Pons (tissue), 1 donor: ENCODE measurements at regions not wholly inside any gene's neighbourhood (a gene's known extent, or its start where the extent isn't known, plus 50 kb on each side); places are given as distances from the start of the nearest gene placed in this dataset.

Experiments
- DNase-seq: peaks from one replicate; pipeline ENCODE4 v3.0.0-alpha.2; 2016; ENCODE audit warnings: low spot score

- DNase-seq = no peak
These were observed 1348.6 kb upstream of the ACVR2A start for GRCh38 chr2:146496248-146496647.

GRCh38 chr2:146489386-146489785, 1355.4 kb upstream of the ACVR2A start:
- DNase-seq = no peak

- no peak for DNase-seq
These were observed 1363.2 kb upstream of the ACVR2A start for GRCh38 chr2:146481629-146482028.

- DNase-seq = no peak
These were observed 1367.4 kb upstream of the ACVR2A start for GRCh38 chr2:146477383-146477782.

GRCh38 chr2:146468578-146468977, 1376.3 kb upstream of the ACVR2A start:
- no peak for DNase-seq

- DNase-seq = no peak
These were observed 1377.4 kb upstream of the ACVR2A start for GRCh38 chr2:146467425-146467824.

- no peak for DNase-seq
These were observed 1379.4 kb upstream of the ACVR2A start for GRCh38 chr2:146465460-146465859.

GRCh38 chr2:146461068-146461467, 1383.8 kb upstream of the ACVR2A start:
- DNase-seq = no peak

- no peak for DNase-seq
These were observed 1386.2 kb upstream of the ACVR2A start for GRCh38 chr2:146458585-146458984.

- no peak for DNase-seq
These were observed 1387.6 kb upstream of the ACVR2A start for GRCh38 chr2:146457221-146457620.

- no peak for DNase-seq
These were observed 1389.5 kb upstream of the ACVR2A start for GRCh38 chr2:146455325-146455724.

GRCh38 chr2:146451972-146452371, 1392.9 kb upstream of the ACVR2A start:
- no peak for DNase-seq

GRCh38 chr2:146450131-146450530, 1394.7 kb upstream of the ACVR2A start:
- DNase-seq = no peak

GRCh38 chr2:146444987-146445386, 1399.8 kb upstream of the ACVR2A start:
- DNase-seq = no peak

GRCh38 chr2:146444085-146444484, 1400.7 kb upstream of the ACVR2A start:
- no peak for DNase-seq

GRCh38 chr2:146438246-146438645, 1406.6 kb upstream of the ACVR2A start:
- DNase-seq = no peak

- no peak for DNase-seq
These were observed 1407.1 kb upstream of the ACVR2A start for GRCh38 chr2:146437712-146438111.

- DNase-seq = no peak
These were observed 1411.5 kb upstream of the ACVR2A start for GRCh38 chr2:146433116-146433875.

- DNase-seq = no peak
These were observed 1415.5 kb upstream of the ACVR2A start for GRCh38 chr2:146429366-146429765.

- no peak for DNase-seq
These were observed 1426.9 kb upstream of the ACVR2A start for GRCh38 chr2:146417942-146418341.

GRCh38 chr2:146415291-146415690, 1429.5 kb upstream of the ACVR2A start:
- DNase-seq = no peak

GRCh38 chr2:146414456-146414855, 1430.4 kb upstream of the ACVR2A start:
- DNase-seq = no peak

GRCh38 chr2:146413086-146413610, 1431.7 kb upstream of the ACVR2A start:
- DNase-seq = no peak

GRCh38 chr2:146412625-146413024, 1432.2 kb upstream of the ACVR2A start:
- no peak for DNase-seq
